ENCODE measurements at regions not wholly inside any gene's neighbourhood (a gene's known extent, or its start where the extent isn't known, plus 50 kb on each side); places are given as distances from the start of the nearest gene placed in this dataset.
"Not testable (repeated sequence)": the region's sequence is repeated elsewhere in the genome, so short reads cannot be mapped to it uniquely, and the experiment has no call there.

DNA sequence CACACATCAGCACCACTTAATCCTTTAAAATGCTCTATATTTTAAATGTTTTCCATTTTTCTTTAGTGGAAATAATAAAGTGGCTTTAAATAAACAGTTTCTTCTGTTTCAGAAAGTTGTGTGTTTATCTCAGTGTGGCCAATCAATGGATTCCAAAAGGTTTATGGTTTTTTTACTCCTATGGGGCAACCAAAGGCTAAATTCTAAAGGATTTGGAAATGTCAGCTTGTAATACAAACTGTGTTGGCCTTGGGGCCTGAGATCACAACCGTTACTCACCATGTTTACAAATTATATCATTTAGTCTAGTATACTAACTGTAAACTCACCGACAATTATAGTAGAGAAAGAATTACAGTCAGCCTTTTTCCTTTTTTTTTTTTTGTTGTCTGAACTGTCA, 827.2 kb downstream of the EPHA4 start:
- no peak for DNase-seq (ENCODE audit: low read depth in 2 of 2, low spot score in 1 of 2)

DNA sequence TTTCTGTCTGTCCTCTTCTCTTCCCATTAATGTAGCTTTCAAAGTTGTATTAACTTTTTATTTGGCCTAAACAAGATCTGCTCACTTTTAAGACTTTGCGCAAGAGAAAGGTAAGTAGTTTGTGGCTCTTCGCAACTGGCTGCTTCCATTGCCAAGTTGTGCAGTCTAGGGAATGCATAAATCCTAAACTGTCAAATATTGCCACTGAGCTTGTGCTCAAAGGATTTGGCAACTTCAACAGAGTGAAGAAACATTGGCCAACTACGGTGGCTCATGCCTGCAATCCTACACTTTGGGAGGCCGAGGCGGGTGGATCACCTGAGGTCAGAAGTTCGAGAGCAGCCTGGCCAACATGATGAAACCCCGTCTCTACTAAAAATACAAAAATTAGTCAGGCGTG, 826.4 kb downstream of the EPHA4 start:
- no peak for DNase-seq (ENCODE audit: low read depth in 2 of 2, low spot score in 1 of 2)

DNA sequence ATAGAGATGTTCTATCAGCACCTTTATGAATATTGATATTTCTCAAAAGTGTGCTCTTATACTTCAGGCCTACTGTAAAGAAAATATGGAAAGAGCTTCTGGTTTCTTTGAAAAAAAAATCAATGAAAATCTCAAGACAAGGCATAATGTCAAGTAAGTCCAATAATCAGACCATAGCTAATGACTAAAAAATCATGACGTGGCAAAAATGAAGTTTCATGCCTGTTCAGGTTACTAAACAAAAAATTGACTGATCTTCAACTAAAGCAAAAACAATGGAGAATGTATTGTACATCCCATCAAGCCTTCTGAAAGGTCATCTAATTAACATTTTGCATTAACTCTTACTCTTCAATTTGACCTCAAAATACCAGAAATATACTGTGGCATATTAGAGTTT, 824.4 kb downstream of the EPHA4 start:
- no peak for DNase-seq (ENCODE audit: low read depth in 2 of 2, low spot score in 1 of 2)

DNA sequence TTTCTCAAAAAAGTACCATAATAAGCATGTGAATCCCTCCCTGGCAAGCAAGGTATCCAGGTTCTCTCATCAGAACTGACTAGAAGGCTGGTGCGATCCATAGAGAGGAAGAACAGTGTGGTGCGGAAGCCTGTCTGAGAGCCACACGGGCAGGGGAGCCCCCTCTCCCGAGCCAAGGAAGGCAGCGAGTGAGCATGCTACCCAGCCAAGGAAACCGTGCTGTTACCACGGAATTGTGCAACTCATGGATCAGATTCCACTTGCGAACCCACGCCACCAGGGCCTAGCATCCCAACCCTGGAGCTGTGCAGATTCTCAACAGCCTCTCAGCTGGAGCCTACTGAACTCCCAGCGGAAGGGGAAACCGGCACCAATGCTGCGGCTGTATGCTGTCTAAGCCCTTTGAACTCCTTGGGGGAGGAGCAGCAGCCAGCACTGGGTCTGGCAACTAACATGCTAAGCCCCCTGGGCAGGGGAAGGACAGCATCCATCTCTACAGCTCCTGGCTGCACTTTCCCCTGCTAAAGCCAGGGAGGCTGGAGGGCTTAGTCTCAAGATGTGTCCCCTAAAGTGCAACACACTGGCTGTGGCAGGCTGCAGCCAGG, 823.1 kb downstream of the EPHA4 start:
- DNase-seq (ENCODE audit: low read depth in 2 of 2, low spot score in 1 of 2), result no peak

DNA sequence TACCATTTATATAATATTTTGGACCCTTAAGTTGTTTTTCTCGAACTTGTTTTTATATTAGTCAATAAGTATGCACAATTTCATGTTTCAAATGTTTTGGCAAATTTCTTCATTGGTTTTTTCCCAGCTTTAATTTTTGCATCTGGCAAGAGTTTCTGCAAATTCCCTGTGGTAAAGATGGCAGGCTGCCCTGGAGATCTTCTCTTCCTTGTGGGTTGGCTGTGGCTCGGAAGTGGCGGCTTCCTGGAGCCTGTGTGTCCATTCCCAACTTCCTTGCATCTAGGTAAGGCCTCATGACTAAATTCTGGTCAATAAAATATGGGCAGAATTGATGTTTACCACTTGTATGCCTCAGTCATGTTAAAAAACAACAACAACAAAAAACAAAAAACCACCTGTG, 818.6 kb downstream of the EPHA4 start:
- no peak for DNase-seq (ENCODE audit: low read depth in 2 of 2, low spot score in 1 of 2)

DNA sequence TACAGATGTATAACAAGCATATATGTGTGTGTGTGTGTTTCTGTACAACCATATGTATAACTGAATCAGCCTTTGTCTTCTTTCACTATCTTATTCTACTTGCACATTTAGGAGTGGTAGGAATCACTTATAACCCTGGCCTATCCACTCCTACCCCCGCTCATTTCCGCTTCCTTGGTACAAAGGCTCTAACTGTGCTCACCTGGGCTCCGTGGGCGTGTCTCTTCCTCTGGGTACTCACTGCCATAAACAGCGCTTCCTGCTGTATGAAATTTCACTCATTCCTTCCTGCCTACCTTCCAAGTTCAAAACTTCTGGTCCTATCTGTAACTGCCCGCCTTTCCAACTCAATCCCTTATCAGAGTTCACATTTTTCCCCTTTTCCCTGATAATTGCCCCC, 815.5 kb downstream of the EPHA4 start:
- DNase-seq (ENCODE audit: low read depth in 2 of 2, low spot score in 1 of 2), result no peak

DNA sequence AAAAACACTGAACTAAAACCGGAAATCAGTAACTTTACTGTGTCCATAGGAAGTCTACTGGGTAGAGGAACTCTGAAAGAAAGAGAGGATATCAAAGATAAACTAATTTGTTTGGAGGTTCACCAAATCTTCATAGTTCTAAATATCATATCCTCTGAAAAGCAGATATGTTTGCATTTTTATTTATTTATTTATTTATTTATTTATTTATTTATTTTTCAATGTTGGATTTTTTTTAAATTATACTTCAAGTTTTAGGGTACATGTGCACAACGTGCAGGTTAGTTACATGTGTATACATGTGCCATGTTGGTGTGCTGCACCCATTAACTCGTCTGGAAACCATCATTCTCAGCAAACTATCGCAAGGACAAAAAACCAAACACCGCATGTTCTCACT, 813.7 kb downstream of the EPHA4 start:
- not testable (repeated sequence) for DNase-seq (ENCODE audit: low read depth in 2 of 2, low spot score in 1 of 2)

DNA sequence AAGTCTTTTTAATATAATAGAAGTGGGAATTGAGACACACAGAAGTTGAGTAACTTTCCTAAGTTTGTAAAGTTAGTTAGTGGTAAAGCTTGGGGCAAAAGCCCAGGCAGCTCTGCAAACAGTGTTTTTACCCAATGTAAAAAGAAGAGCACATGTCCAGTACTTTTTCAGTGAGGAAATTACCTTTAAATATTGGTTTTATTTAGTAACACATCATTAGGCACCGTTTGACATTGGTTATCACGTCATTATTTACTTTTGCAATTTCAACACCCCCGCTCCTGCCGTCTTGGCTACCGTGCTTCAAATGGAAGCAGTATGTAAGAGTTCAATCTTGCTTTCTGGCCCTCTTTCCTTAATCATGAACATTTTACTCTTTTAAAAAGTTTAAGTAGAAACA, 807.9 kb downstream of the EPHA4 start:
- DNase-seq (ENCODE audit: low read depth in 2 of 2, low spot score in 1 of 2), result no peak

DNA sequence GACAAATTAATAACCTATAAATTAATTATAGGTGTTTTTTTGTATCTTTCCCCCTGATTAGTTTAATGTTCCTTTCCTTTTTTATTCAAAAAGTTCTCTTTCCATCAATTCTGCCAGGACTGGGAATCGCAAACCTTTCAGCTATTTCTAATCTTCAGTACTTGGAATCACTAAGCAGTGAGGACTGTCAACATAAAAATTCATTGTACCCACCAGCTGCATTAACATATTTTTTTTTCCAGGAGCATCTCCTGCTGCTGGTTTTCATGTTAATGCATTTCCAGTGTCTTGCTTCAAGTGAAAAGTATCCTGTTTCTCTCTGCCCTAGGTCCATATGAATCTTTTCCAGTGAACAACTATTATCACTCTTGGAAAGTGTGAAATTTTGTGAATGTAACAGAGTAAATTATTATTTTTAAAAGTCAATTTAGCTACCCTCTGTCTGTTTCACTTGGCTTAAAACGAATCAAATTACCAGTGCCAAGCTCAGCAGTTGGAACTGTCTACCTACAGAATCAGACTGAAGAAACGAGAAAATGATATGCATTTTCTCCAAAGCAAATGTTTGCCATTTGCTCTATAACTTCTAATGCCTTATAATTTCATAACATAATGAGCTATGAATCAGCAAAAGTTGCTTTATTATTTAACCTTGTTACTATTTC, 804.4 kb downstream of the EPHA4 start:
- no peak for DNase-seq (ENCODE audit: low read depth in 2 of 2, low spot score in 1 of 2)

DNA sequence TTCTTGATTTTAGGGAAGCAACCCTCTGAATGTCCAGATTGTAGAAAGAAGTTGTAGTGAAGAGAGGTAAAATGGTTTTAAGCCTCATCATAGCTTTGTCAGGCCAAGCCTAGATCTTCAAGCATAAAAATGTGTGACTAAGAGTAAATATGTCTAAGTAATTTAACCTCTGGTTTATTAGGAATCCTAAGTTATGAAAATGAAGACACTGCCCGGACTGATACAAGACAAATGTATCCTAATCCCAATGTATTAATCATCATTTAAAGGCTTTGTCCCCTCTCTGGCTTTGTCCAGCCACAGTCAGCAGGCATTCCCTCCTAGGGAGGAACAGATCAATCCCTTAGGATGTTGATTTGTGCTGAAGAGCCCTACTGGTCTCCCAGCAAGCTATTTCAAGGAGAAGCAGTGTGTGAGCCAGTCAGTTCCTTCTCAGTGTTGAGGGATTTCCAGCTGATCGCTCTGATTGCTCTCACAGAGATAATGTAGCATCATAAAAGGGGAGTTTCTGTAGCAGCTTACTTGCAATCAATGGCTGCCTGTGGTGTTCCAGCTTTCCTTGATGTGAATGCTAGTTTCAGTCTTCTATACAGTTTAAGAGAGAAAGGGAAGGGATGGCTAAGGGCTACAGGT, 796.1 kb downstream of the EPHA4 start:
- no peak for DNase-seq (ENCODE audit: low read depth in 2 of 2, low spot score in 1 of 2)

DNA sequence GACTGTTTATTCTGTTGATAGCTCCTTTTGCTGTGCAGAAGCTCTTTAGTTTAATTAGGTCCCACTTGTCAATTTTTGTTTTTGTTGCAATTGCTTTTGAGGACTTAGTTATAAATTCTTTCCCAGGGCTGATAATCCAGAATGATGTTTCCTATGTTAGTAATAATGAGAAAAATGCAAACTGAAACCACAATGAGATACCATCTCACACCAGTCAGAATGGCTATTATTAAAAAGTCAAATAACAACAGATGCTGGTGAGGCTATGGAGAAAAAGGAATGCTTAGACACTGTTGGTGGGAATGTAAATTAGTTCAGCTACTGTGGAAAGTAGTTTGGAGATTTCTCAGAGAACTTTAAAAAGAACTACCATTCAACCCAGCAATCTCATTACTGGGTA, 793.0 kb downstream of the EPHA4 start:
- not testable (repeated sequence) for DNase-seq (ENCODE audit: low read depth in 2 of 2, low spot score in 1 of 2)

DNA sequence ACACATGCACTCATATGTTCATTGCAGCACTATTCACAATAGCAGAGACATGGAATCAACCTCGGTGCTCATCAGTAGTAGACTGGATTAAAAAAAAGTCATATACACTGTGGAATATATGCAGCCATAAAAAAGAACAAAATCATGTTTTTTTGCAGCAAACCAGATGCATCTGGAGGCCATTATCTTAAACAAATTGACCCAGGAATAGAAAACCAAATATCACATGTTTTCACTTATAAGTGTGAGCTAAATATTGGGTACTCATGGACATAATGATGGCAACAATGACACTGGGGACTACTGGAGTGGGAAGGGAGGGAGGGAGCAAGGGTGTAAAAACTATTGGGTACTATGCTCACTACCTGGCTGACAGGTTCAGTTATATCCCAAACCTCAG, 792.6 kb downstream of the EPHA4 start:
- DNase-seq (ENCODE audit: low read depth in 2 of 2, low spot score in 1 of 2), result no peak

DNA sequence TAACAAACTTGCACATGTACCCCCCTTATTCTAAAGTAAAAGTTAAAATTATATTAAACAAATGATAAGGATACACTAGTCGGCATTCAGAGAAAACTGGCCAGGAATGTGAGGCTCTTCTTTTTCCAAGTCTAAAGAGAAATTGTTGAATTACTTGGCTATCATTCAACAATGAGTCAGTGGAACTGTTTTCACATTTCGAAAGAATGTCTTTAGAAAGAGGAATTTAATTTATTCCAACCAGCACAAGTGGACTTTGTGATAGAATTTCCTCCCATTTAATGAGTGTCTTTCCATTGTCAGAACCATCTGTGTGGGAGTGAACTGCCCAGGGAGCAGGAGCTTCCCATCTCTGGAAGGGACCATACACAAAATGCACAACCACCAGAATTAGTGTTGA, 792.2 kb downstream of the EPHA4 start:
- no peak for DNase-seq (ENCODE audit: low read depth in 2 of 2, low spot score in 1 of 2)

DNA sequence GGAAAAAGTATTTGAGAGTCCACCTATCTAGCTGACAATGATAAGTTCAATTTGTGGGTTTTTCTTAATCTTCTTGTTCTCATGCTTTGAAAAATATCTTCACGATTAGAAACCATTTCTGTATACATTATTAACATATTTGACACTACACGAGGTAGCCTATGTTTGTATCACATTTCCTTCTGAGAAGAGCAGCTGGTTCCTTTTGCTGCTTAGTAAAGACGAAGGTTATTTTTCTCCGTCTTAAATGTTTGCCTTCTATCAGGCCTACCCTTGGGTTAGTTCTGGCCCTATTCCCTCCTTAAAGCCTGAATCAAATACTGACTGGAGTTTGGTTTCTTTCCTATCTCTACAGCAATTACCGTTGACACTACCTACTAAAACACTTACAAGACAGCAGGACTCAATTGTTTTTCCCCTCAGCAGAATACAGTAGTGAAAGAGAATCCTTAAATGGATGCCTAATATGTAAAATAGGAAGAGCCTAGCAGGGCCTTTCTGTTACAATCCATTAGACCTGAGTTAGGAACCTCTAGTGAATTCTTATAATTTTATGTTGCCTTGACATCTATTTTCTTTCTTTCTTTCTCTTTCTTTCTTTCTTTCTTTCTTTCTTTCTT, 790.4 kb downstream of the EPHA4 start:
- no peak for DNase-seq (ENCODE audit: low read depth in 2 of 2, low spot score in 1 of 2)

DNA sequence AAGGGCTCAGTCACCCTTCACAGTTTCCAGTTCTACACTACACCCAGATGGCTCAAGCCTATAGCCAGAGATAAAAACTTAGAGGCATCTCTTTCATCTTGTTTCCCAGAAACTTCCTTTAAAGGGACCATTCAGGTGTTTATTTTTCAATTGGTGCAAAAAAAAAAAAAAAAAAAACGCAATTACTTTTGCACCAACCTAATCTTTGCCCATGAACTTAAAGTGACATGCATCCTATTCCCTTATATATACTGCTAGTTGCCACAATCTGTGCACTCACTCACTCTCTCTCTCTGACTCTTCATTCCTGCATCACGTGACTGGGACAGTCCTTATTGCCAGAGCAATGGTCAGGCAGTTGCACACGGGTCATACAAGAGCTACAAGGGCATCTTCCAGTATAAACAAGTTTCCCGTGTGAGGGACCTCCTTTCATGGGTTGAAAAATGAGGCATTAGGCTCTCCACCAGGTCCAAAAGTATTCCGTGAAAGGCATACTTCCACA, 789.4 kb downstream of the EPHA4 start:
- no peak for DNase-seq (ENCODE audit: low read depth in 2 of 2, low spot score in 1 of 2)

DNA sequence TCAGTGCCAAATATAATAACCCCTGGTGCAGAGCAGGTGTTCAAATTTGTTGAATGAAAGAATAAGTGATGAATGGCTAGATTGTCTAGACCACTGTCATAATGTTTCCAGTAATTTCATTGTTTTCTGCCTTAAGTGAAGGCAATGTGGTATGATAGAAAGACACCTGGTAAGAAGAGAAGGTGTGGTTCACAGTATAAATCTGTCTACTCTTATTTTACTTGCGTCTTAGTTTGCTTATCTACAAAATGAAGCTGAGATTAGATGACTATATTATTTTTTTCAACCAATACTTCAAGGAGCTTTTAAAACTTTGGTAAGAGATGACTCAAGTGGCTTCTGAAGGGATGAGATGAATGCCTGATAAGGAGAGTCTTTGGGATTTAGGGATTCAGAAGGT, 788.4 kb downstream of the EPHA4 start:
- DNase-seq (ENCODE audit: low read depth in 2 of 2, low spot score in 1 of 2), result no peak

DNA sequence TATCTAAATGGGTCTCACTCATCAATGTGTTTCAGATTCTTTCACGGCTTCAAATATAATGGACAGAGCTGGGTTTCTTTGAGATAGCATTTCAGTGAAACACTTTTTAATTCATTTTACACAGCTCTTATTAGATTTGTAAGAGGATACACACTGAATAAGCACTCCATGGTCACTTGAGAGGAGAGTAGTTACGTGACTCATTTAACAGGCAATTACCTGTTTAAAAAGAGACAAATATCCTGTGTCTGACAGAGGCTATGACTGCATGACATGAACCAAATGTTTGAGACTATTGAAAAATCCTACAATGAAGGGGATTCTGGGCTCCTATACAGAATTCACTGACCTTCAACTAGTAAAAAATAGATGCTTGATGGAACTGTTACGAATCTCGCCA, 786.9 kb downstream of the EPHA4 start:
- DNase-seq (ENCODE audit: low read depth in 2 of 2, low spot score in 1 of 2), result no peak

DNA sequence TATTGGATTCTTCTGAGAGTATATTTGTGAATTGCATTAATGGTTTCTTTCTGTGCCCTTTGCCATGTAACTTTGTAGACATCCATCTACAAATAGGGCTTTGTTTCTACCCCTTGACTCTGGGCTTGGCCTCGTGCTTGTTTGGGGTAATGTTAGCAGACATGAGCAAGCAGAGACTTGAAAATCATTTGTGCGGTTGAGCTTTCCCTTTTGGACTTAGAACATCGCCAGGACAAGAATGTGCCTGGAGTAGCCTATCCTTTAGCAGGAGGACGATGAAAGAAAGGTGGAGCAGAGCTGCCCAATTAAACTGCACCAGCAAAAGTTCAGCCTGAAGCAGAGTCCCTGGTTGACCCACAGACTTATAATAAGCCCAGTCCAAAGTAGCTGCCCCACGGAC, 785.9 kb downstream of the EPHA4 start:
- no peak for DNase-seq (ENCODE audit: low read depth in 2 of 2, low spot score in 1 of 2)

DNA sequence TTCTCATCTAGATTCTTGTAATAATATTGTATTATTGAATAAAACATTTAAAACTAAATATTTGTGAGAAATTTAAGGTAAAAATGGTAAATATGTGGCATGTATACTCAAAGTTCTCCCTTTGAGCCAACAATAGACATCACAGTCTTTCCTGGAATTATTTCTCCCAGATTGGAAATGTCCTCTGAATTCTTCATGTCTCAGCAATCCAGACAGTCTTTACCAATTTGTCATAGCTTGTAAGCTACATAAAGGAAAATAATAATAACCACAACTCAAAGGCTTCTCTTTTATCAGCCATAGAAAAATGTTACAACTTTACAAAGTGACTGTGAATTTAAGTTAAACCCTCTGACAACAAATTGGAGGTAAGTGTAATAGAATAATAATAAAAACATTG, 784.9 kb downstream of the EPHA4 start:
- no peak for DNase-seq (ENCODE audit: low read depth in 2 of 2, low spot score in 1 of 2)

DNA sequence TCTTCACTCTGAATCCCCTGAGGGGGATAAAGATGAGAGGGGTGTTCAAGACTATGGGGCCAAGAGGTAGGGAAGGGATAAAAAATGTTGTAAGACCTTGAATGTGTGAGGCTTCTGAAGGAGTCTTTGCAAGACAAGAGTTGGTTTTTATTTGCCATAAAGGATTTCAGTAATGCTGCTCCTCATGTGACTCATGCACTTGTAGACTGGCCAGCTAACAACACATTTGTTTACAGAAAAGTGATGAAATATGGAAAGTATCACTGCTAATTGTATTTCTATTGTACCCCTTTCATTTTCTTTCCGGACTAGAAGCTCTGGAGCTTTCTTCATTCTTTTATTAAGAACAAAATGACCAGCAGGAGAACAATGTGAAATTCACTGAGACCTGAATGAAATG, 782.1 kb downstream of the EPHA4 start:
- DNase-seq (ENCODE audit: low read depth in 2 of 2, low spot score in 1 of 2), result no peak

DNA sequence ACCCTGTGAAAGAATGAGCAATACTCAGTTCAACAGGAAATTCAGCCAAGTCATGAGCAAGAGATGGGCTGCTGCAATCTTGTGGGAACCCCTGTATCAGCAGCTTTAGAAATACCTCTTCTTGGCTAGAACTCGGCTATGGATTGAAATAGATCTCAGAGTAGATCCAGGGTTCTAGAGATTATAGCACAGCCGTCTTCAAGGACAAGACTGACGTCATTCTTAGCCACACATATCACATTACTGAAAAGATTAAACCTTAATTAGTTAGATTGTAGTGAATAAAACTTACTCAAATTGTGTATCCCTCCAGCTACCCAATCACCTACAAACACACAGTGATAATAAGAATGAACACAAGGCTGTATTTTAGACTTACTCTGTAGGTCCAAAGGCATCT, 776.4 kb downstream of the EPHA4 start:
- no peak for DNase-seq (ENCODE audit: low read depth in 2 of 2, low spot score in 1 of 2)

DNA sequence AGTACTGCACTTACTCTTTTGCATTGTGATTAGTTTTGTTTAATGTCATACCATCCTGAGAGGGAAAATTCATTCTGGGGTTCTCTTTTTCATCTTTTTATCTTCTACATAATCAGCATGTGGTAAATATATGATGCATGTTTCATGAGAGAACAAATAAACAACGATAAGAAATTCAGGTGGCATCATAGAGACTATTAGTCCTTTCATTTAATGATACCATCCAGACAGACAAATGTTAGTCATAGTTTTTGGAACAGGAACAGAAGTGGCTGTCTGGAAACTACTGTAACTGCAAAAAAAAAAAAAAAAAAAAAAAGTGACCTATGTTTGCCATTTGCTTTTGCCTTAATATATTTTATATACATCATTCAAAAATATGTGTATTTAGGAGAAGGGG, 761.0 kb downstream of the EPHA4 start:
- no peak for DNase-seq (ENCODE audit: low read depth in 2 of 2, low spot score in 1 of 2)

All from stimulated activated CD8-positive, alpha-beta memory T cell treated with anti-CD3 and anti-CD28 coated beads, Interleukin-4, amount 100 ng/mL, for 1 hour (primary cell).